GM18498 (cell line): ENCODE measurements at regions not wholly inside any gene's neighbourhood (a gene's known extent, or its start where the extent isn't known, plus 50 kb on each side); places are given as distances from the start of the nearest gene placed in this dataset.
"Not testable (repeated sequence)": the region's sequence is repeated elsewhere in the genome, so short reads cannot be mapped to it uniquely, and the experiment has no call there.

Source experiments
- ATAC-seq: cut with Tn5 transposase; IDR thresholded peaks from one replicate; pipeline ENCODE4 v1.9.1; 2021; ENCODE audit warnings: mild to moderate bottlenecking, moderate library complexity; ENCODE audit not compliant: unreplicated experiment

DNA sequence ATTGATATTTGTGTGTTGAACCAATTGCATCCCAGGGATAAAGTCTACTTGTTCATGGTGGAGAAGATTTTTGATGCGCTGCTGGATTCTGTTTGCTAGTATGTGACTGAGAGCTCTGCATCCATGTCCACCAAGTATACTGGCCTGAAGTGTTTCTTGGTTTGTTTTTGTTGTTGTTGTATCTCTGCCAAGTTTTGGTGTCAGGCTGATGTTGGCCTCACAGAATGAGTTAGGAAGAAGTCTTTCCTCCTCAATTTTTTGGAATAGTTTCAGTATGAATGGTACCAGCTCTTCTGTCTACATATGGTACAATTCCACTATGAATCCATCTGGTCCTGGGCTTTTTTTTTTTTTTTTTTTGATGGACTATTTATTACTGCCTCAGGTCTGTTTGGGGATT lies 50.9 kb upstream of the OSTN start:
- ATAC-seq = no peak

GRCh38 chr3:191143224-191143623 lies 55.8 kb upstream of the OSTN start:
- ATAC-seq = no peak

DNA sequence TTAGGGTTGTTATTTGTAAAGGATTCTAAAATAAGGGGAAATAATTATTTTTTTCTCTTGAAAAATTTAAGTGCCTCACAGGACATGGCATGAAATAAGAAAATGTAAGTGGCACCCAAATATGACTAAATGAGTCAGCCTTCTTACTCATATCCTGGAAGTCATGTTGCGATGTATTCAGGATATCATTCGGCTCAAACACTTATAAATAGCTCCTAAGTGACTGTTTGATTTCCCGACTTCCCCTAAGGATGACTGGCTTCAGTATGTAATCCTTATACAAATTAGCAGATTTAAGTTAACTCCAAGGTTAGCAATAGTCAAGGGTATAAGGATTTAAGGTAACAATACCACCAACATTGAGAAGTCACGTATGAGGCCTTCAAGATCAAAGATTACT lies 57.3 kb upstream of the OSTN start:
- ATAC-seq = no peak

DNA sequence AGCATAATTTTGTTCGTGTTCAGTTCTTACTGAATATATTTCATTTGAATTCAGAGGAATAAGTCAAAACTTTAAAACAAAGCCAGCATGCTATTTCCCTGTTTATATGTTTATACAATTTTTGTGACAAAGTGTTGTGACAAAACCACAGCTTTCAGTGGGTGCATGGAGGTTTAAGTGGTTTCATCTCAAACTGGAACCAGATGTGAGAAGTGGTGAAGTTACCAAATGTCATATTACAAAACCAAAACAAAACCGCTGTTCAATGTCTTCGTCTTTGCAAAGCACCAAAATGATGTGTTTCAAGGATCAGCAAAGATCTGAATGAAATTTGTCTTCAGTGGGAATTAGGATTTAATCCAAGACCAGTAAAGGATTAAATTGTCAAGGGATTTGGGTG lies 59.3 kb upstream of the OSTN start:
- peak; percentile 77 for ATAC-seq

DNA sequence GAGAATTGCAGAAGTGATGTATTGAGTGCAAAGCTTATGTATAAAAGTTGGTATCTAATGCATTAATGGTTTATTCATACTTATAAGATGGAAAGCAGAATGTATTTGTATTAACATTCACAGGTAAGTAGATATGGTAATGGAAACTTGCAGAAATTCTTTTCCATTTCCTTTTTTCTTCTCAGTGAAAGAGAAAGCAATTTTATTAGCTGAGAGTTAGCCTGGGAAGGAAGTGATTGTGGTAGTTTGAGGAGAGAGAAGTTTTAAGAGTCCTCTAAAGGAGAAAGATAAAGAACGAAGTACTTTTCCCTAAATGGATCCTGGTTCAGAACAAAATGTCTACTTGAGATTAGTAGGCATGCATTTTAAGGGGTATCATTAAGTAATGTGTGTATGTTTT lies 60.1 kb upstream of the OSTN start:
- peak; percentile 40 for ATAC-seq

GRCh38 chr3:191137708-191138107 lies 61.3 kb upstream of the OSTN start:
- ATAC-seq = no peak

DNA sequence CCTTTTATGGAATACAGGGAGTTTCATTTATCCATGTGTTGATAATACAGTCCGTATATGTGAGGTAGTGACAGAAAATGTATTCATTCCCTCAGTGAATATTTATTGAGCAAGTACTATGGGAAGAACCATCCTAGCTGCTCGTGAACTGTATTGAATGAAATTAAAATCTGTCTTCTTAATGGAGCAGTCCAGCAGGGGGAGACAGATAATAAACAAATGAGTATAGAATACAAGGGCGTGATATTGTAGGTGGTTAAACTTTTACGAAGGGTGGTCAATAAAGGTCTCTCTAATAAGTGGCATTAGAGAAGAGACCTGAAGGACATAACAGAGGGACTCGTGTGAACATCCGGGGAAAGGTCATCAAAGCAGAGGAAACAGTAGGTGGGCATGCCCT lies 62.7 kb upstream of the OSTN start:
- ATAC-seq = no peak

- no peak for ATAC-seq
Measured at GRCh38 chr3:191135175-191135574, 63.9 kb upstream of the OSTN start.

- ATAC-seq = no peak
Measured at GRCh38 chr3:191133359-191133758, 65.7 kb upstream of the OSTN start.

- no peak for ATAC-seq
Measured at GRCh38 chr3:191131305-191131704, 67.7 kb upstream of the OSTN start.

DNA sequence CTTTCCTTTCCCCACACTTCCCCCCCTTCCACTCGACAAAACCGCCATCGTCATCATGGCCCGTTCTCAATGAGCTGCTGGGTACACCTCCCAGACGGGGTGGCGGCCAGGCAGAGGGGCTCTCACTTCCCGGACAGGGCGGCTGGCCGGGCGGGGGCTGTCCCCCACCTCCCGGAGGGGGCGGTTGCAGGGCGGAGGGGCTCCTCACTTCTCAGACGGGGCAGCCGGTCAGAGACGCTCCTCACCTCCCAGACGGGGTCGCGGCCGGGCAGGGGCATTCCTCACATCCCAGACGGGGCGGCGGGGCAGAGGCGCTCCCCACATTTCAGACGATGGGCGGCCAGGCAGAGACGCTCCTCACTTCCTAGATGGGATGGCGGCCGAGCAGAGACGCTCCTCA lies 74.2 kb upstream of the OSTN start:
- ATAC-seq = not testable (repeated sequence)

GRCh38 chr3:191123946-191124345 lies 75.1 kb upstream of the OSTN start:
- no peak for ATAC-seq

GRCh38 chr3:191123231-191123630 lies 75.8 kb upstream of the OSTN start:
- no peak for ATAC-seq

DNA sequence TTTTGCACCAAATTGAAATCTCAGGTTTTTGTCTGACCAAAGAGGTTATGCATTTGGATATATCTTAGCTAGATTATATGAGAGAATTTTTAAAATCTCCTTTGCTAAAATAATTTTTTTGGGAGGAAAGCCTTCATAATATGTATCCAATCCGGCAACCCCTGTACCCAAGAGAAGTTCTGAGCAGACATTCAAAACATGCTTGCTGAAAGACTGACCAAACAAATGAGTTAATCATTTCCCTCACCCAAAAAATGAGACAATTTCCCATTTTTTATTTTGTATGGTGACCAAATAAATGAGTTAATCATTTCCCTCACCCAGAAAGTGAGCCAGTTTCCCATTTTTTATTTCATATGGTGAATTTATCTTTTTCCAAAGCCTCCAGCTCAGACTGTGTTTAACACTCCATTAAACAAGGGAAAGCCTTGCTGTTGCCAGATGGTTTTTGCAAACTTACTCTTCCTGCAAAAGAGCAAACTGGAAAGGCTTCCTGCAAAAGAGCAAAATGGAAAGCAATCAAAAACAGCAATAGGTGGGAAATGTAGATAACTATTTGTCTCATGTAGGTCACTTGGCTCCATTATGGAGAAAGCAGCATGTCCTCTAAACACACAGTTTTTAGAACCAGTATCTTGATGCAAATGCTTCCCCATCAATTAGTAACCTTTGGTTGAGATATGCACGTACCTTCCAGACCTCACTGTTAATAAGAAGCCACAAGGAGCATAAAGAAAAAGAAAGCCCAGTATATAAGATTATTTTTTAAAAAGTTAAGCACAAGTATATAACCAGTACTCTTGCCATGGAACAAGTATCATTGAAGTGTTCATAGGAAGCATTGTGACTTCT lies 78.4 kb upstream of the OSTN start:
- peak; percentile 50 for ATAC-seq

DNA sequence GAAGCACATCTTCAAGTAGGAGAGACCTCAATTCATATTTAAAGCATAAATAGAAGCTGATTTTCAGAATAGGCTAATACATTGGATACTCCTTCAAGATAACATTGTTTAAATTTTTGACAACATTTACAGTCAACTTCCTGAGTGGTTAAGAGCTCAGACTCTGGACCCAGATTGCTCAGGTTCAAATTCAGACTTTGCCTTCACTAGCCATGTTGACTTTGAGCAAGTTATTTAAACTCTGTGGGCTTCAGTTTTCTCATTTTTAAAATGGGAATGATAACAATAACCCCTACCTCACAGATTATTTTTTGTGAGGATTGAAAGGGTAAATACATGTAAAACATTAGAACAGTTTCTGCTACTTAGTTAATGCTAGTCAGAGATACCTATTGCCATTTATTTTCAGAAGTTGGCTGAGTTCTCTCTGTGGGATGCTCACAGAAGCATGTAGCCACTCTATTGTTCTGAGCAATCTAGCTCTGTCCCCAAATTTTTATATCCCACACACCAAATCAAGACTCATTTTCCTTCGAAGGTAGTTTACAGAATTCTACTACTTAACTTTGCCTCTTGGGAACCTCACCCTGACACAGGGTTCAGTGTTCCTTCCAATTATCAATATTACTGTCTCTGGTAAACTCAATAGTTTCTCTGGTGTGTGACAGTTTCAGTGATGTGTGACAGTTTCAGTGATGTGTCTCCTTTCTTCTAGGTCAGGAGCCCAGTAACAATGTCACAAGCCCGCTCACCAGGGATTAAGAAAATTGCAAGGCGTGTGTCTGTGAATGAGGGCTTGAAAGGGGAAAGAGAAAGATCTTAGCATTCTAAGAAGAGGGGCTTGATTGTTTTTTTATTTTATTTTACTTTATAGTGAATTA lies 79.4 kb upstream of the OSTN start:
- peak; percentile 75 for ATAC-seq

- no peak for ATAC-seq
Measured at GRCh38 chr3:191111722-191112121, 87.3 kb upstream of the OSTN start.

DNA sequence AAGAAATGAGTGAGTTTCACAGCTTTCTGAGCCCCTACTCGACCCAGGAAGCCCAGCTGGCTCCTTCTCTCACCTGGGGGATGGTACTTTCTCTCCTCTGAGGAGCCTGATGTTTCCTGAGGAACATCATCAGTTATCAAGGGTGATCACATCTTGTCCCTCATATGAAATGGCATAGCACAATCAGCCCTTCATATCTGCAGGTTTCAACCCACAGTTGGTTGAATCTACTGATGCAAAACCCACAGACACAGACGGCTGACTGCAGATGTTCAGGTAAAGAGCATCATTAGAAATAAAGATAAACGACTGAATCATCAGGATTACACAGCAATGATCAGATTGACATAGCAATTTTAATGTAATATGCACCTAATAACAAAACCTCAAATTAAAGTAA lies 93.6 kb upstream of the OSTN start:
- peak; percentile 72 for ATAC-seq

GRCh38 chr3:191100516-191100915 lies 98.5 kb upstream of the OSTN start:
- no peak for ATAC-seq

- ATAC-seq = no peak
Measured at GRCh38 chr3:191094057-191094845, 104.8 kb upstream of the OSTN start.

DNA sequence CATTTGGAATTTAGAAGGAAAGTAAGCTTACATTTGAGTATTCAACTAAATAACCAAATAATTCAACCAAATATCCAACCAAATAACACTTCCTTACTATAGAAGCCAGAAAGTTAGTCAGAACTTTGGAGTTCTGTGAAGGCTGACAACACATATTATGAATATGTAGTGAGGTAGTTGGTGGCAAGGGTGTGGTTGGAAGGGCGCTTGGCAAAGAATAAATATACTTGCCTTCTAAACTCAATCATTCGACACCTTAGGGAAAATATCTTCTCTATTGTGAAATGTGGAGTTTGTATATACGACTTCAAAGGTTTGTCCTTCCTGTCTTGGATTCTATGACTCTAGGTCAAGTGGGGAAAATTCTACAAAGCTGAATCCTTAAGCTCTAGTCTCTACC lies 111.7 kb upstream of the OSTN start:
- no peak for ATAC-seq

DNA sequence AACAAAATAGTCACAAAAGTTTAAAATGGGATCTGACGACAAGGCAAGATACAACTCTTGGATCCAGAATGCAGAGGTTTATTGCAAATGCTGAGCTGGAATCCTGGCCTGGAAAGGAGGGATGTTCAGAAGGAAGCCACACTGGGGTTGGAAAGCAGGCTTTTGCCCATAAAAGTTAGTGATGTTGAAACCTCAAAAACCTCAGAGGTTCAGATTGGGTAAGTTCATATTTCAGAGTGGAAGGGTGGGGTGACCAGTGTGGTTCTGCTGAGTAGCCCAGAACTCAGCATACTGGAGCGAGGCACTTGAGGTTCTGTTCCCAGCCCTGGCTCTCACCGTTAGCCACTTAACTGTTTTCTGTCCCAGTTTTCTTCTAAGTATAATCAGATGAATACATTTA lies 114.0 kb upstream of the OSTN start:
- no peak for ATAC-seq
